IPS DF 6.9 (cell line): ENCODE measurements at regions not wholly inside any gene's neighbourhood (a gene's known extent, or its start where the extent isn't known, plus 50 kb on each side); places are given as distances from the start of the nearest gene placed in this dataset.

ENCODE experiments used
- DNase-seq: peaks from one replicate; pipeline ENCODE4 v3.0.0-alpha.2; 2013; ENCODE audit warnings: low read depth, low spot score
- H3K27ac ChIP-seq: one replicate; pipeline ENCODE4 v1.5.1; 2013; ENCODE audit warnings: low read length, control low read depth
- H3K27me3 ChIP-seq: 2 replicates; pipeline ENCODE4 v1.6.1; 2013; ENCODE audit warnings: mild to moderate bottlenecking, low read length; ENCODE audit not compliant: control insufficient read depth, insufficient read depth
- H3K36me3 ChIP-seq: 2 replicates; pipeline ENCODE4 v1.6.1; 2013; ENCODE audit warnings: low read length; ENCODE audit not compliant: control insufficient read depth, insufficient read depth
- H3K4me1 ChIP-seq: 2 replicates; pipeline ENCODE4 v1.6.1; 2013; ENCODE audit warnings: low read length; ENCODE audit not compliant: control insufficient read depth, insufficient read depth
- H3K4me3 ChIP-seq: 2 replicates; pipeline ENCODE4 v1.5.1; 2013; ENCODE audit warnings: mild to moderate bottlenecking, low read length
- H3K9me3 ChIP-seq: 2 replicates; pipeline ENCODE4 v1.6.1; 2013; ENCODE audit warnings: low read length, inconsistent platforms; ENCODE audit not compliant: control insufficient read depth, insufficient read depth
- WGBS: extraction: QIAGEN DNeasy Blood & Tissue Kit; methylation state at CpG from one replicate; pipeline ENCODE4 v1.1.7; 2013; ENCODE audit warnings: mixed read lengths, missing lambda C conversion rate; ENCODE audit not compliant: insufficient read length, insufficient coverage; 5-methylcytosine and 5-hydroxymethylcytosine counted together

DNA sequence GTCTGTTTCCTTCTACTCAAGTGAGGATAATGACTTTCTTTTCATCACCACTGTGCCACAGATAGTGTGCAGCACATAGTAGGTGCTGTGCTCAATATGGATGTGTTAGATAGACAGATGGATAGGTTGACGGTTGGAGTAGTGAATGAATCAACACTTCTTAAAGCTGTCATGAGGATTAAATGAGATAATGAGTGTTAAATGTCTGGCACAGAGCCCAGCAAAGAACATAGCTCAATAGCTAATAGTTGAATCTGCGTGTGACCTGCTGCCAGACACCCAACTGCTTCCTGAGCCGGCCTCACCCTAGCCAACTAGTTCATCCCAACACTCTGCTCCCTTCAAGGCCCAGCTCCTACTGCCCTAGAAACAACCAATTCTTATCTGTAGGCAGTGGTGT lies 67.7 kb upstream of the PJA1 start:
- Histone ChIP-seq H3K9me3 (no peaks in the 10 kb centered on the region), H3K27ac (no peak overlapping the region), H3K27me3 (no peaks in the 10 kb centered on the region), H3K4me3 (no peak overlapping the region), H3K36me3 (no peaks in the 10 kb centered on the region), H3K4me1 (no peaks in the 10 kb centered on the region)
- no peak for DNase-seq
- WGBS, result no CpG with 5 or more reads among the region's 3 CpGs

DNA sequence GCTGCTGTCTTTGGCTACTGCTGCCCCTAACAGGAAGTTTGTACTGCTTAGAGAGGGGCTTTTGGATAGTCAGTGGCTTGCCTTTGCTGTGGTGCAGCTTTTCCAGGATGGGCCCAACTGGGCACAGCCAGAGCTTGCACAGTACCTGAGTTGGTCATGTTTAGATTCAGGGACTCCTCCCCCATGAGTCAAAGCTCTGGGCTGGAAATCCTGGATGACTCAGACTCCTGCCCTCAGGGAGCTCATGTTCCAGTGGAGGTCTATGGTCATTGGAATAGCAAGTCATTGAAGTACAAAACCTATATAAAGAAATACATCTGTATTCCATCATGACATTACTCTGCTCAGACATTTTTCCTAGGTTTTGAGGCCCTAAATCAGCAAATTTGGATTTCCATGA lies 66.7 kb upstream of the PJA1 start:
- H3K27ac ChIP-seq, result no peak overlapping the region
- DNase-seq, result no peak
- H3K4me1 ChIP-seq, result no peaks in the 10 kb centered on the region
- H3K27me3 ChIP-seq, result no peaks in the 10 kb centered on the region
- no peak overlapping the region for H3K4me3 ChIP-seq
- no peaks in the 10 kb centered on the region for H3K9me3 ChIP-seq
- H3K36me3 ChIP-seq, result no peaks in the 10 kb centered on the region

DNA sequence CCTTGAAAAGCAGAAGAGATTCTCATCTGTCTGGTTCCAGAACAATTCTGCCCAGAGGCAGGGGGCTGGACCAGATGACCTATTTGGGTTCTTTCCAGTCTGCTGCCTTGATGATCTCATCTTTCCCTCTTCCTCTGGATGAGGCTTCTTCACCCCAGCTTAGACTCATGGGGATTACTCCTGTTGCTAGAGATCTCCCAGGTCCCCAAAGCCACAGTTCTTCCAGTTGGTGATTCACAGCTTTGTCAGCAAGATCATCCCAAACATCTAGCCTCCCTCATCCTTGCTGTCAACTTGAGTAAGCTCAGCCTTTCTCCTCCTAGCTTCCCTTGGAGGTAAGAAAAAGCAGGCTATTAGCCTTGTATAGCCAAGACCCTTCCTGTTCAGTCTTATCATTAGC lies 64.2 kb upstream of the PJA1 start:
- no peak overlapping the region for H3K4me3 ChIP-seq
- H3K27ac ChIP-seq, result no peak overlapping the region

DNA sequence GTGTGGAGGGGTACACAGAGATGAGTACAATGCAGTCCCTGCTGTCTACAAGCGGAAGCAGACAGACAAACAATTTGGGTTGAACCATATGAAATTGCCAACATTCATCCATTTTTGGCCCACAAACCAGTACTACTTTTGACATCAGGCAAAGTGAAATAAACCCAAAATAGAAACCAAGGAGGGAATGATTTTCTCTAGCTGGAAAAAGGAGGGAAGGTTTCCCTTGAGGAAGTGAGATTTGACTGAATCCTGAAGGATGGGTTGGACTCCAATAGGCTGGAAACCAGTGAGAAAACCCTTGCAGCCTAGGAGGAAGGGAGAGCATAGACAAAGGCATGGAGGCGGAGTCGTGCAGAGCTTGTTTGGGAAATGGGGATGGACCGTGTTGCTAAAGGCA lies 63.5 kb upstream of the PJA1 start:
- no peak overlapping the region for H3K27ac ChIP-seq
- no CpG with 5 or more reads among the region's 4 CpGs for WGBS
- peaks cover 5% of the 10 kb centered on the region; the same call in 1 of the 2 replicates for H3K27me3 ChIP-seq
- no peak overlapping the region for H3K4me3 ChIP-seq
- no peak for DNase-seq
- no peaks in the 10 kb centered on the region for H3K9me3 ChIP-seq
- peaks cover 2% of the 10 kb centered on the region; the same call in 1 of the 2 replicates for H3K4me1 ChIP-seq
- no peaks in the 10 kb centered on the region for H3K36me3 ChIP-seq

More for the DNA sequence above, 64.2 kb upstream of the PJA1 start:
- Histone ChIP-seq H3K9me3 (no peaks in the 10 kb centered on the region), H3K36me3 (no peaks in the 10 kb centered on the region), H3K27me3 (peaks cover 2% of the 10 kb centered on the region; the same call in 1 of the 2 replicates), H3K4me1 (no peaks in the 10 kb centered on the region)
- DNase-seq, result no peak

DNA sequence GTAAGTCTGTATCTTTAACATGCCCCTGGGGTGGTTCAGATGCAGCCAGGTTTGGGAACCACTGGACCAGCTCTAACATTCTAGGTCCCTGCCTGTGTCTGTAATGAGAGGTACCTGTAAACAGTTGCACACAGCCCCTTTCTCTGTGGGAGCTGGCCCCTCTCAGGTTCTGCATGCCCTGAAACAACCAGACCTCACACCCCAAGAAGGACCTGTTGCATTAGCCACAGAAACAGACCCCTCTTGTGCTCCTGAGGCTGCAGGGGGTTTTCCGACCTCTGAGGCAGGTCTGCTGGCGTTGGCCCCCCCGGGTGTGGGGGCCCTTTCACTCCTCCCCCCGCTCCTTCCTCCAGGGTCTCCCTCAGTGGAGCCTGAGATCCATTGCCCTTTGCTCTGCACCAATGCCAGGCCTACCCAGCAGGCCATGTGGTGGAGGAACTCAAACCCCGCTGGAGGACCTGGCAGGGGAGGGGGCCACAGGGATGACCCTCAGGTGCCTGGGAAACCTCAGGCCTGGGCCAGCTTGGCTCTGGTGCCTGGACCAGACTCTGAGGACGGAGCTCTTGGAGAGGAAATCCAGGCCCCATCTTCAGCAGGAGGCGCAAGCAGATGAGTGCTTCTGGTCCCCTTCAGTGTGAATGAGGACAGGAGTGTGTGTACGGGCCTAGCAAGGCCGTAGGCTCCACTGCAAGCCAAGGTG lies 61.4 kb upstream of the PJA1 start:
- no peak overlapping the region for H3K4me3 ChIP-seq
- DNase-seq, result no peak
- H3K27me3 ChIP-seq, result peaks cover 9% of the 10 kb centered on the region; the same call in 1 of the 2 replicates
- H3K9me3 ChIP-seq, result no peaks in the 10 kb centered on the region
- H3K4me1 ChIP-seq, result peaks cover 2% of the 10 kb centered on the region; the same call in 1 of the 2 replicates
- no CpG with 5 or more reads among the region's 9 CpGs for WGBS
- H3K36me3 ChIP-seq, result no peaks in the 10 kb centered on the region
- no peak overlapping the region for H3K27ac ChIP-seq

DNA sequence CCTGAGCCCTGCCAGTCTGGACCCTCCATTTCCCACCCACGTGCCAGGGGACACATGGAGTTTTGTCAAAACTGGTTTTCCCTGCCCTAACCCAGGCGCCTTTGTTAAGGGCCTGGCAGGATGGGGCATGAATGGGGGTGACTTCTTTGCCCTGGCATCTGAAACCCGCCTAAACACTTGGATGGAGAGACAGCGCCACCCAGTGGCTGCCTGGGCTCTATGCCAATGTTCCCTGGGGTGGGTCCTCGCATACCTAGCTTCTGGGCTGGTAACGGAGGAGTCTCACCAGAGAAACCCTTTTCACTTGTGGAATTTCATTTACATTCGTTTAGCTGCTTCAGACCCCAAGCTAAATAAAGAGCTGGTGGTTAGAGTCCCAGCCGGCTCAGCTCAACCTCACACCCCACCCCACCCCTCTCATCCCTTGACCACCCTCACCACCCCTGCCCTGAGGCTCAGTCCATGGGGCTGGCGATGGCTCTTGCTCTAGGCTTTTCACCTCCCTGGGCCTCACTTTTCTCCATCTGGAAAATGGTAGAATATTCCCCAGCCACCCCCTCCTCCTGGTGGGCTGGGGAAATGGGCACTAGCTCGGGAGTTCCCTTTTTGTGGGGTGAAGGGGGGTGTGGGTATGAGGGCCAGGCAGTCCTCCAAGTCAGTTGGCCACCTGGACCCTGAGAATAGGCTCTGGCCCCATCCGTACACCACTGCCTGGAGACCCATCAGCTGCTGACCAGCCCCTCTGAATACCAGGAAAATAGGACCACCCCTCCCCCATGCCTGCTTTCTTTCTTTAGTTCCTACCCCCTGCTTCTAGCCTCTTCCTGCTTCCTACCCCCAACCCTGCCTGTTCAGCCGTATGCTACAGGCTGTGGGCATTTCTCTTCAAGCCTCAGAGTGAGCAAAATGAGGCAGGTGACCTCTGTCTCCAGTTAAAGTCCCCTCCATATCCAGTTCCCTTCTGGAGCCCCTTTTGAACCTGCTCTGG lies 57.1 kb upstream of the PJA1 start:
- no CpG with 5 or more reads among the region's 12 CpGs for WGBS
- DNase-seq, result peak; percentile 70
- H3K27ac ChIP-seq, result no peak overlapping the region
- no peak overlapping the region for H3K4me3 ChIP-seq
- no peaks in the 10 kb centered on the region for H3K9me3 ChIP-seq
- peaks cover 9% of the 10 kb centered on the region; the same call in 1 of the 2 replicates for H3K27me3 ChIP-seq
- peaks cover 2% of the 10 kb centered on the region; the same call in 1 of the 2 replicates for H3K4me1 ChIP-seq
- no peaks in the 10 kb centered on the region for H3K36me3 ChIP-seq

DNA sequence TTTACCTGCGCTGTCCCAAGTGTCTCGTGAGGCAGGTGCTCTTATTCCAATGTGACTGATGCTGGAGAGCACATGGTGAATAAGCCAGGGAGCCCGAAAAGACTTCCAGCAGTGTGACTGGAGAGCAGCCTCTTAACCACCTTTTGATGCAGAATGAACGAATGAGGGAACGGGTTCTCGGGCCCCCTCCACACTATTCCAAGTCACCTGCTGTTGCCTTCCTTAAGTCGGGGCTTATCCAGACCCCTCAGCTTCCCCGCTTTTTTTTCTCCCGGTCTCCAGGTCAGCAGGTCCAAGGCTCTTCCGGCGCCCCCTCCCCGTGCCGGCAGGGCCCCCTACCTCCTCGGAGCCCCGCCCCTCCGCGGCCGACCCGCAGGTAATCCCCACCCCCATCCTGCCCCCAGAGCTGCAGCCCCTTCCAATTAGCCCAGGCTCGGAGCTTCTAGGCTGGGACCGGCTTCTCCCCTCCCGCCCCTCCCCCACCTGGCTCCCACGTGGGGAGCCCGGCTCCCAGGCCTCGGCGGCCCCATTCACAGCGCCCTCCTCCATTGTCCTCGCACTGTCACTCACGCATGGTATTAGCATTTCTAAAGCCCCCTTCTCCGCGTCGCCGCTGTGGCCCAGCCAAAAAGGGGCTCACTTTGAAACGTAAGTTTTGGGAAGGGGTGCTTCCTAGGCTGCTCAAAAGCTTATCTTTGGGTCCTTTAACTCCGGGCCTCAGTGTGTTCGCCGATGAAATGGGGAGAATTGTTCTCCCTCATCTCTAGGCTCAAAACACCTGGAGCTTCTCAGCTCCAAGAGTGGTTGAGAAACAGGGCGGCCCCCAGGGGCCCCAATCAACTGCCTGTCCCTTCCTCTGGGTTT lies 56.2 kb upstream of the PJA1 start:
- Histone ChIP-seq H3K4me1 (peaks cover 2% of the 10 kb centered on the region; the same call in 1 of the 2 replicates), H3K4me3 (no peak overlapping the region; the same call in 1 of the 2 replicates), H3K27ac (no peak overlapping the region), H3K9me3 (no peaks in the 10 kb centered on the region), H3K36me3 (no peaks in the 10 kb centered on the region), H3K27me3 (peaks cover 9% of the 10 kb centered on the region; the same call in 1 of the 2 replicates)
- DNase-seq, result no peak
- no CpG with 5 or more reads among the region's 38 CpGs for WGBS

DNA sequence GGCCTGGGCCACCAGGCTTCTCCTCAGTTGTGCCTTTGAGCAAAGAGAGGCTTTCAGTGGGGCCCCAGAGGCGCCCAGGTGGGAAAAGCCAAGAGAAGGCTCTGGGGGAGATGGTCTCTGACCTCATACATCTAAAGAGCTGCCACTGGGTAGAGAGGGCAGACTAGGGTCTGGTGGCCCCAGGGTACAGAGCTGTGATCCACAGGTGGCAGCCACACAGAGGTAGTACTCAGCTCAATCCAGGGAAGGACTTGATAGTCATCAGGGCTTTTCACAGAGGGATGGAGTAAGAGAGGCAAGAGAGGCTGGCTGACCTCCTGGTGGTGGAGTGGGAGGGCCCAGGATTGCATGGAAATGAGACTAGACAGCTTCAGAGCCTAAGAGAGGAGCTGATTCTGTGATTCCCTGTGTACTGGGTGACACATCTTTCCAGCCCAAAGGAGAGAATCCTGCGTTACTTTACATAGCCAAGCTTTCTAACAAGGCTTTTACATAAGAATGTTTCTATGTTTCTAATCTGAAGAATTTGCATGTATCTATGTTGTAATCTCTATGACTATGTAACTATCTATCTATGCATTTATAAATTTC lies 53.2 kb upstream of the PJA1 start:
- no peaks in the 10 kb centered on the region for H3K9me3 ChIP-seq
- WGBS, result no CpG with 5 or more reads among the region's 2 CpGs

DNA sequence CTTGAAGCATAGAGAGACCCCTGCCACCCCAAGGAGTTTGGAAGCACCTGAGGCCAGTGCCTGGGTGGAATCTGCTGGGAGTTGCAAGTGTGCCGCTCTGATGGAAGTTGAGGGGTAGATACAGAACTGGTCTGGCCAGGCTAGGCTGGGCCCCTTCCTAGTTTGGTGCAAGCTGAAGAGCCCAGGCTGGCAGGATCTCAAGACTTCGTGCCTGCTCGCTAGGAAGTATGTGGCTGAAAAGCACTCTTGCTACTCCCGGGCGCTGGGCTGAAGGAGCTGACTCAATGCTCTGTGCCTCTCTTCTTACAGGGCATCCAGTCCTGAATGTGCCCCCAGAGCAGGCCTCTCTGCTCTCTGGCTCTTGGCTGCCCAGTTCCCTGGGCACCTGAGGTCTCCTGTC lies 51.7 kb upstream of the PJA1 start:
- no peak for DNase-seq
- H3K27me3 ChIP-seq, result no peaks in the 10 kb centered on the region
- no CpG with 5 or more reads among the region's 5 CpGs for WGBS
- H3K4me1 ChIP-seq, result no peaks in the 10 kb centered on the region; the same call in 1 of the 2 replicates
- H3K9me3 ChIP-seq, result no peaks in the 10 kb centered on the region
- H3K36me3 ChIP-seq, result no peaks in the 10 kb centered on the region
- H3K4me3 ChIP-seq, result no peak overlapping the region
- no peak overlapping the region for H3K27ac ChIP-seq

More for the DNA sequence above, 53.2 kb upstream of the PJA1 start:
- Histone ChIP-seq H3K36me3 (no peaks in the 10 kb centered on the region), H3K4me3 (no peak overlapping the region), H3K27me3 (peaks cover 2% of the 10 kb centered on the region; the same call in 1 of the 2 replicates), H3K27ac (no peak overlapping the region), H3K4me1 (no peaks in the 10 kb centered on the region; the same call in 1 of the 2 replicates)
- DNase-seq, result no peak
